Activated T-cell treated with anti-CD3 and anti-CD28 coated beads, Interleukin-2, amount 50 U/mL, for 4 hours (primary cell): ENCODE measurements at regions not wholly inside any gene's neighbourhood (a gene's known extent, or its start where the extent isn't known, plus 50 kb on each side); places are given as distances from the start of the nearest gene placed in this dataset.

Source experiments
- ATAC-seq, 2 donors: fragments of 200-7000 bp; cut with Tn5 transposase; one replicate each; pipeline ENCODE4 v1.10.0; 2021
- DNase-seq: peaks from one replicate; pipeline ENCODE4 v3.0.0-alpha.2; 2020
- H3K27me3 Mint-ChIP-seq: one replicate; pipeline ENCODE4 v1.8.0; 2021; ENCODE audit warnings: low read depth, mixed read lengths
- H3K36me3 Mint-ChIP-seq: one replicate; pipeline ENCODE4 v1.8.0; 2022; ENCODE audit warnings: mixed read lengths; ENCODE audit not compliant: insufficient read depth
- H3K4me1 Mint-ChIP-seq: one replicate; pipeline ENCODE4 v1.8.0; 2021; ENCODE audit warnings: low read depth, mixed read lengths
- H3K4me3 Mint-ChIP-seq: one replicate; pipeline ENCODE4 v1.8.0; 2021; ENCODE audit warnings: mild to moderate bottlenecking, moderate library complexity, mixed read lengths
- H3K9me3 Mint-ChIP-seq: one replicate; pipeline ENCODE4 v1.8.0; 2021; ENCODE audit warnings: mixed read lengths

GRCh38 chrX:69386681-69387080 lies 117.4 kb upstream of the NALF2 start:
- H3K4me3 Mint-ChIP-seq, result no peak overlapping the region
- ATAC-seq (no peak), DNase-seq (no peak)
- peaks cover 2% of the 10 kb centered on the region for H3K27me3 Mint-ChIP-seq
- no peaks in the 10 kb centered on the region for H3K9me3 Mint-ChIP-seq
- H3K4me1 Mint-ChIP-seq, result no peaks in the 10 kb centered on the region
- H3K36me3 Mint-ChIP-seq, result no peaks in the 10 kb centered on the region

GRCh38 chrX:69379412-69379811 lies 124.7 kb upstream of the NALF2 start:
- H3K27me3 Mint-ChIP-seq, result no peaks in the 10 kb centered on the region
- no peaks in the 10 kb centered on the region for H3K4me1 Mint-ChIP-seq
- H3K36me3 Mint-ChIP-seq, result no peaks in the 10 kb centered on the region
- no peak for DNase-seq
- no peak for ATAC-seq
- H3K9me3 Mint-ChIP-seq, result peaks cover 15% of the 10 kb centered on the region
- no peak overlapping the region for H3K4me3 Mint-ChIP-seq

- H3K9me3 Mint-ChIP-seq, result peaks cover 15% of the 10 kb centered on the region
- H3K4me1 Mint-ChIP-seq, result no peaks in the 10 kb centered on the region
- DNase-seq, result no peak
- no peak overlapping the region for H3K4me3 Mint-ChIP-seq
- no peaks in the 10 kb centered on the region for H3K36me3 Mint-ChIP-seq
- H3K27me3 Mint-ChIP-seq, result peaks cover 2% of the 10 kb centered on the region
- no peak for ATAC-seq
Observed at GRCh38 chrX:69374569-69374968, 129.6 kb upstream of the NALF2 start.

GRCh38 chrX:69372435-69372834 lies 131.7 kb upstream of the NALF2 start:
- no peaks in the 10 kb centered on the region for H3K36me3 Mint-ChIP-seq
- DNase-seq (no peak), ATAC-seq (no peak)
- peaks cover 2% of the 10 kb centered on the region for H3K27me3 Mint-ChIP-seq
- peaks cover 15% of the 10 kb centered on the region for H3K9me3 Mint-ChIP-seq
- H3K4me1 Mint-ChIP-seq, result no peaks in the 10 kb centered on the region
- H3K4me3 Mint-ChIP-seq, result no peak overlapping the region

- H3K36me3 Mint-ChIP-seq, result no peaks in the 10 kb centered on the region
- H3K4me3 Mint-ChIP-seq, result no peak overlapping the region
- no peak for DNase-seq
- H3K4me1 Mint-ChIP-seq, result no peaks in the 10 kb centered on the region
- ATAC-seq, result no peak
- peaks cover 2% of the 10 kb centered on the region for H3K27me3 Mint-ChIP-seq
- peaks cover 7% of the 10 kb centered on the region for H3K9me3 Mint-ChIP-seq
Observed at GRCh38 chrX:69371159-69371558, 133.0 kb upstream of the NALF2 start.

- Mint-ChIP-seq H3K4me3 (no peak overlapping the region), H3K9me3 (no peaks in the 10 kb centered on the region), H3K36me3 (no peaks in the 10 kb centered on the region), H3K4me1 (no peaks in the 10 kb centered on the region), H3K27me3 (peaks cover 2% of the 10 kb centered on the region)
- DNase-seq (no peak), ATAC-seq (no peak)
Observed at GRCh38 chrX:69369999-69370398, 134.1 kb upstream of the NALF2 start.

GRCh38 chrX:69366183-69366582 lies 137.9 kb upstream of the NALF2 start:
- DNase-seq (no peak), ATAC-seq (no peak)
- Mint-ChIP-seq H3K36me3 (no peaks in the 10 kb centered on the region), H3K4me3 (no peak overlapping the region), H3K9me3 (no peaks in the 10 kb centered on the region), H3K4me1 (no peaks in the 10 kb centered on the region), H3K27me3 (no peaks in the 10 kb centered on the region)

- no peaks in the 10 kb centered on the region for H3K36me3 Mint-ChIP-seq
- H3K9me3 Mint-ChIP-seq, result no peaks in the 10 kb centered on the region
- ATAC-seq, result no peak
- no peaks in the 10 kb centered on the region for H3K4me1 Mint-ChIP-seq
- no peak overlapping the region for H3K4me3 Mint-ChIP-seq
- H3K27me3 Mint-ChIP-seq, result no peaks in the 10 kb centered on the region
- no peak for DNase-seq
Observed at GRCh38 chrX:69365755-69366154, 138.4 kb upstream of the NALF2 start.

GRCh38 chrX:69365349-69365748 lies 138.8 kb upstream of the NALF2 start:
- no peak overlapping the region for H3K4me3 Mint-ChIP-seq
- no peaks in the 10 kb centered on the region for H3K9me3 Mint-ChIP-seq
- H3K27me3 Mint-ChIP-seq, result no peaks in the 10 kb centered on the region
- no peak for DNase-seq
- ATAC-seq, result no peak
- H3K36me3 Mint-ChIP-seq, result no peaks in the 10 kb centered on the region
- H3K4me1 Mint-ChIP-seq, result no peaks in the 10 kb centered on the region

GRCh38 chrX:69362856-69363255 lies 141.3 kb upstream of the NALF2 start:
- H3K4me3 Mint-ChIP-seq, result no peak overlapping the region
- DNase-seq (no peak), ATAC-seq (no peak)
- no peaks in the 10 kb centered on the region for H3K9me3 Mint-ChIP-seq
- H3K36me3 Mint-ChIP-seq, result no peaks in the 10 kb centered on the region
- H3K27me3 Mint-ChIP-seq, result no peaks in the 10 kb centered on the region
- no peaks in the 10 kb centered on the region for H3K4me1 Mint-ChIP-seq

- ATAC-seq (no peak), DNase-seq (no peak)
- Mint-ChIP-seq H3K27me3 (no peaks in the 10 kb centered on the region), H3K9me3 (no peaks in the 10 kb centered on the region), H3K4me1 (no peaks in the 10 kb centered on the region), H3K4me3 (no peak overlapping the region), H3K36me3 (no peaks in the 10 kb centered on the region)
Observed at GRCh38 chrX:69362354-69362753, 141.8 kb upstream of the NALF2 start.

- no peak for ATAC-seq
- no peaks in the 10 kb centered on the region for H3K27me3 Mint-ChIP-seq
- H3K36me3 Mint-ChIP-seq, result no peaks in the 10 kb centered on the region
- H3K9me3 Mint-ChIP-seq, result no peaks in the 10 kb centered on the region
- no peaks in the 10 kb centered on the region for H3K4me1 Mint-ChIP-seq
- no peak for DNase-seq
- no peak overlapping the region for H3K4me3 Mint-ChIP-seq
Observed at GRCh38 chrX:69361311-69361845, 142.7 kb upstream of the NALF2 start.

GRCh38 chrX:69357317-69357716 lies 146.8 kb upstream of the NALF2 start:
- no peak for ATAC-seq

GRCh38 chrX:69324851-69325250 lies 159.6 kb upstream of the PJA1 start:
- H3K4me3 Mint-ChIP-seq, result no peak overlapping the region
- H3K36me3 Mint-ChIP-seq, result no peaks in the 10 kb centered on the region
- no peak for DNase-seq
- H3K4me1 Mint-ChIP-seq, result no peaks in the 10 kb centered on the region
- no peak for ATAC-seq
- H3K27me3 Mint-ChIP-seq, result no peaks in the 10 kb centered on the region
- H3K9me3 Mint-ChIP-seq, result no peaks in the 10 kb centered on the region

More at GRCh38 chrX:69357317-69357716, 146.8 kb upstream of the NALF2 start:
- Mint-ChIP-seq H3K36me3 (no peaks in the 10 kb centered on the region), H3K4me1 (no peaks in the 10 kb centered on the region), H3K27me3 (no peaks in the 10 kb centered on the region), H3K9me3 (no peaks in the 10 kb centered on the region), H3K4me3 (no peak overlapping the region)
- DNase-seq, result no peak

- no peak for ATAC-seq
- Mint-ChIP-seq H3K4me3 (no peak overlapping the region), H3K9me3 (no peaks in the 10 kb centered on the region), H3K4me1 (no peaks in the 10 kb centered on the region), H3K27me3 (no peaks in the 10 kb centered on the region), H3K36me3 (no peaks in the 10 kb centered on the region)
- no peak for DNase-seq
Observed at GRCh38 chrX:69323786-69324720, 158.8 kb upstream of the PJA1 start.
